Loucy (cell line): ENCODE measurements at regions not wholly inside any gene's neighbourhood (a gene's known extent, or its start where the extent isn't known, plus 50 kb on each side); places are given as distances from the start of the nearest gene placed in this dataset.

ENCODE experiments used
- H2AFZ ChIP-seq: fragments of 200-600 bp; sonication (generic); 2 replicates; pipeline ENCODE4 v1.6.0; 2016; ENCODE audit warnings: antibody characterized with exemption, mild to moderate bottlenecking, low read length, moderate library complexity
- H3F3A ChIP-seq: fragments of 200-600 bp; 2 replicates; pipeline ENCODE4 v1.6.0; 2016; ENCODE audit warnings: antibody characterized with exemption, low read depth, mild to moderate bottlenecking
- H3K27me3 ChIP-seq: fragments of 200-600 bp; sonication (generic); 2 replicates; pipeline ENCODE4 v1.6.1; 2014; ENCODE audit warnings: low read length, mild to moderate bottlenecking; ENCODE audit not compliant: insufficient read depth, poor library complexity, severe bottlenecking
- H3K36me3 ChIP-seq: fragments of 200-600 bp; sonication (generic); 2 replicates; pipeline ENCODE4 v1.6.1; 2016; ENCODE audit warnings: low read length; ENCODE audit not compliant: insufficient read depth
- H3K4me1 ChIP-seq: fragments of 200-600 bp; sonication (generic); 2 replicates; pipeline ENCODE4 v1.5.1; 2014; ENCODE audit warnings: low read length, mild to moderate bottlenecking; ENCODE audit not compliant: insufficient read depth, poor library complexity, severe bottlenecking
- H3K4me2 ChIP-seq: fragments of 200-600 bp; sonication (generic); 2 replicates; pipeline ENCODE4 v1.6.0; 2014; ENCODE audit warnings: antibody characterized with exemption, low read length, low read depth, mild to moderate bottlenecking; ENCODE audit not compliant: poor library complexity, severe bottlenecking
- H3K4me3 ChIP-seq: fragments of 200-600 bp; sonication (generic); 2 replicates; pipeline ENCODE4 v1.5.1; 2014; ENCODE audit warnings: low read length, mild to moderate bottlenecking, mixed read lengths; ENCODE audit not compliant: poor library complexity, severe bottlenecking
- H3K79me2 ChIP-seq: fragments of 200-600 bp; sonication (generic); 2 replicates; pipeline ENCODE4 v1.6.1; 2014; ENCODE audit warnings: low read length; ENCODE audit not compliant: insufficient read depth
- H3K9ac ChIP-seq: fragments of 200-600 bp; sonication (generic); 2 replicates; pipeline ENCODE4 v1.6.0; 2014; ENCODE audit warnings: mild to moderate bottlenecking, low read depth, low read length, moderate library complexity; ENCODE audit not compliant: poor library complexity, severe bottlenecking
- H3K9me2 ChIP-seq: fragments of 200-600 bp; sonication (generic); replicated peaks from 2 replicates; pipeline ENCODE4 v1.6.1; 2016; ENCODE audit warnings: low read depth, low read length, mixed read lengths
- H3K9me3 ChIP-seq: fragments of 200-600 bp; sonication (generic); 2 replicates; pipeline ENCODE4 v1.6.1; 2014; ENCODE audit warnings: mild to moderate bottlenecking, antibody characterized with exemption, low read length, low read depth; ENCODE audit not compliant: insufficient read depth
- H4K20me1 ChIP-seq: fragments of 200-600 bp; sonication (generic); 2 replicates; pipeline ENCODE4 v1.6.0; 2014; ENCODE audit warnings: antibody characterized with exemption, low read length, mild to moderate bottlenecking; ENCODE audit not compliant: insufficient read depth, poor library complexity, severe bottlenecking
- EZH2phosphoT487 ChIP-seq: fragments of 200-600 bp; IDR thresholded peaks from 2 replicates; pipeline ENCODE4 v1.6.1; 2018; ENCODE audit warnings: antibody characterized with exemption, mild to moderate bottlenecking, moderate library complexity, borderline replicate concordance
- TF ChIP-seq, protein P1 (sequence below): fragments of 200-600 bp; sonication (generic); conservative IDR thresholded peaks from 2 replicates; pipeline ENCODE4 v1.5.1; 2014; ENCODE audit warnings: mild to moderate bottlenecking, antibody characterized with exemption, low read length

DNA sequence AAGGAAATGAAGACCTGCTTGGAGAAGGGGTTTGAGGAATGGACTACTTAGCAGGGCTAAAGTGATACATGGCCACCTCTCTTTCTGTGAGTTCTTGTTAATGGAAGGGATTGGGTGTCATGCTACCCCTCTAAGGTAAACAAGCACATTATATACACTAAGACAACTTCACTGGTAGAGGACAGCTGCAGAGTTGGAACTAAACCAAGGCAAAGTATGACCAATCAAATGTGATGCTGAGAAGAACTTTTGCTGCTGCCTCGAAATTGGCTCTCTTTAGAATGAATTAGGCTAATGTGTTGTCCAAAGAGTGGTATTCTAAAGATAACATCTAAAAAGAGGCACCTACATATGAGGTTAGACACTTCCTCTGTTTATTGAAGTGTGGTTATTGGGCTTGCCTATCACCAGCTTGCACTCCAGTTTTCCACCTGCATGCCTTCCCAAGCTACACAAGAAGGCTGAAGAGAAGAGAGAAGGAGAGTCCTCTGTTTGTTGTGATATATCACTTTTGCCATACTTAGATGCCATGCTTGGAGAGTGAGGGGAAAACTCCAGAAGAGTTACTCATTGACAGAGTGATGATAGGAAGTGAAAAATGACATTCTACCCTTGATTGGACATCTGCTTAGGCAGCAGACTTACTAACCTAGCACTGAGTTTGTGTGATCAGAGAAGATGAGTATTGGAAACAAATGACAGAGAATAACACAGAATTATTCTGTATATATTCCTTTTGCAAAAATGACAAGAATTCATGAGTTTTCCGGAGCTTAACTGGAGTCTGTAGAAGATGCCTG lies 536.1 kb downstream of the ZNF608 start:
- Histone ChIP-seq H3K36me3 (no peaks in the 10 kb centered on the region), H2AFZ (no peak overlapping the region), H3K27me3 (no peaks in the 10 kb centered on the region), H4K20me1 (no peaks in the 10 kb centered on the region), H3K4me3 (no peak overlapping the region), H3K4me2 (peak overlapping the region; percentile 10), H3K4me1 (peaks cover 12% of the 10 kb centered on the region), H3K9me3 (no peaks in the 10 kb centered on the region), H3K79me2 (no peaks in the 10 kb centered on the region), H3K9ac (no peak overlapping the region), H3F3A (no peaks in the 10 kb centered on the region), H3K9me2 (no peaks in the 10 kb centered on the region)
- TF ChIP-seq, protein P1, sequence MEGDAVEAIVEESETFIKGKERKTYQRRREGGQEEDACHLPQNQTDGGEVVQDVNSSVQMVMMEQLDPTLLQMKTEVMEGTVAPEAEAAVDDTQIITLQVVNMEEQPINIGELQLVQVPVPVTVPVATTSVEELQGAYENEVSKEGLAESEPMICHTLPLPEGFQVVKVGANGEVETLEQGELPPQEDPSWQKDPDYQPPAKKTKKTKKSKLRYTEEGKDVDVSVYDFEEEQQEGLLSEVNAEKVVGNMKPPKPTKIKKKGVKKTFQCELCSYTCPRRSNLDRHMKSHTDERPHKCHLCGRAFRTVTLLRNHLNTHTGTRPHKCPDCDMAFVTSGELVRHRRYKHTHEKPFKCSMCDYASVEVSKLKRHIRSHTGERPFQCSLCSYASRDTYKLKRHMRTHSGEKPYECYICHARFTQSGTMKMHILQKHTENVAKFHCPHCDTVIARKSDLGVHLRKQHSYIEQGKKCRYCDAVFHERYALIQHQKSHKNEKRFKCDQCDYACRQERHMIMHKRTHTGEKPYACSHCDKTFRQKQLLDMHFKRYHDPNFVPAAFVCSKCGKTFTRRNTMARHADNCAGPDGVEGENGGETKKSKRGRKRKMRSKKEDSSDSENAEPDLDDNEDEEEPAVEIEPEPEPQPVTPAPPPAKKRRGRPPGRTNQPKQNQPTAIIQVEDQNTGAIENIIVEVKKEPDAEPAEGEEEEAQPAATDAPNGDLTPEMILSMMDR, result no peak
- TF ChIP-seq EZH2phosphoT487, result no peak

DNA sequence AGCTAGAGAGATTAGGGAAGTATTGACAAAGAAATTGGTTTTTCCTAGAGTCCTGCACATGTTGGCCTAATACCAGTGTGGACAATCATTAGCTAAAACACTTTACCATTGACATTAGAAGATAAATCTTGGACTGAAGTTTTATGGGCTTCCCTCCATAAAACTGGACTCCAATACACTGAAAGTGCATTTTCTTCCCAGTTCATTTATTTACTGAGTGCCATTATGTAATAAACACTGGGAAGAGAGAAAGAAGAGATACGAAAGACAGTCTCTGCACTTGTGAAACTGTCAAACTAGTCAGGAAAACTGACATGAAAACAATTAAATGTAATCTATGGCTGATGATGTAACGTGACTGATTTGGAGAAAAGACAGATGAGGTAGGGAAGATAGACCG lies 539.3 kb downstream of the ZNF608 start:
- no peaks in the 10 kb centered on the region for H3K27me3 ChIP-seq

GRCh38 chr5:124206540-124206939 lies 539.9 kb downstream of the ZNF608 start:
- Histone ChIP-seq H3K27me3 (no peaks in the 10 kb centered on the region), H3K9me3 (no peaks in the 10 kb centered on the region), H3K9ac (no peak overlapping the region), H3K79me2 (no peaks in the 10 kb centered on the region), H2AFZ (no peak overlapping the region), H3K4me2 (no peak overlapping the region), H3K4me3 (no peak overlapping the region), H3K36me3 (no peaks in the 10 kb centered on the region), H3F3A (no peaks in the 10 kb centered on the region), H3K4me1 (peaks cover 12% of the 10 kb centered on the region), H3K9me2 (no peaks in the 10 kb centered on the region), H4K20me1 (no peaks in the 10 kb centered on the region)
- no peak for TF ChIP-seq EZH2phosphoT487
- TF ChIP-seq, protein P1, result no peak

More for the DNA sequence above, 539.3 kb downstream of the ZNF608 start:
- Histone ChIP-seq H3K9me2 (no peaks in the 10 kb centered on the region), H3F3A (no peaks in the 10 kb centered on the region), H3K9me3 (no peaks in the 10 kb centered on the region), H3K4me3 (no peak overlapping the region), H3K4me1 (peaks cover 12% of the 10 kb centered on the region), H4K20me1 (no peaks in the 10 kb centered on the region), H3K4me2 (no peak overlapping the region), H3K79me2 (no peaks in the 10 kb centered on the region), H3K9ac (no peak overlapping the region), H3K36me3 (no peaks in the 10 kb centered on the region), H2AFZ (no peak overlapping the region)
- TF ChIP-seq, protein P1, result no peak
- TF ChIP-seq EZH2phosphoT487, result no peak
